AG10803 (cell line): ENCODE measurements at regions not wholly inside any gene's neighbourhood (a gene's known extent, or its start where the extent isn't known, plus 50 kb on each side); places are given as distances from the start of the nearest gene placed in this dataset.

Experiments used
- DNase-seq: peaks from one replicate; pipeline ENCODE4 v3.0.0; 2010; ENCODE audit warnings: low read depth
- H3K4me3 ChIP-seq: 2 replicates; pipeline ENCODE4 v1.5.1; 2011; ENCODE audit warnings: mild to moderate bottlenecking, low read length, control low read depth
- TF ChIP-seq, protein P1 (sequence below): conservative IDR thresholded peaks from 2 replicates; pipeline ENCODE4 v1.5.1; 2011; ENCODE audit warnings: mild to moderate bottlenecking, low read length, control low read depth, inconsistent platforms

DNA sequence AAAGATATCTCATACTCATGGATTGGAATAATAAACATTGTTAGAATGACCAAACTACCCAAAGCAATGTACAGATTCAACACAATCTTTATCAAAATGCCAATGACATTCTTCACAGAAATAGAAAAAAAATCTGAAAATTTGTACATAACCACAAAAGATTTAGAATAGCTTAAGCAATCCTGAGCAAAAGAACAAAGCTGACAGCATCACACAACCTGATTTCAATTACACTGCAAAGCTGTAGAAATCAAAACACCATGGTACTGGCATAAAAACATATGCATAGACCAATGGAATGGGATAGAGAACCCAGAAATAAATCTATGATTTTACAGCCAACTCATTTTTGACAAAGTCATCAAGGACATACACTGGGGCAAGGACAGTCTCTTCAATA is 130.0 kb upstream of the TMEM72 start:
- DNase-seq, result peak; percentile 39
- TF ChIP-seq, protein P1, sequence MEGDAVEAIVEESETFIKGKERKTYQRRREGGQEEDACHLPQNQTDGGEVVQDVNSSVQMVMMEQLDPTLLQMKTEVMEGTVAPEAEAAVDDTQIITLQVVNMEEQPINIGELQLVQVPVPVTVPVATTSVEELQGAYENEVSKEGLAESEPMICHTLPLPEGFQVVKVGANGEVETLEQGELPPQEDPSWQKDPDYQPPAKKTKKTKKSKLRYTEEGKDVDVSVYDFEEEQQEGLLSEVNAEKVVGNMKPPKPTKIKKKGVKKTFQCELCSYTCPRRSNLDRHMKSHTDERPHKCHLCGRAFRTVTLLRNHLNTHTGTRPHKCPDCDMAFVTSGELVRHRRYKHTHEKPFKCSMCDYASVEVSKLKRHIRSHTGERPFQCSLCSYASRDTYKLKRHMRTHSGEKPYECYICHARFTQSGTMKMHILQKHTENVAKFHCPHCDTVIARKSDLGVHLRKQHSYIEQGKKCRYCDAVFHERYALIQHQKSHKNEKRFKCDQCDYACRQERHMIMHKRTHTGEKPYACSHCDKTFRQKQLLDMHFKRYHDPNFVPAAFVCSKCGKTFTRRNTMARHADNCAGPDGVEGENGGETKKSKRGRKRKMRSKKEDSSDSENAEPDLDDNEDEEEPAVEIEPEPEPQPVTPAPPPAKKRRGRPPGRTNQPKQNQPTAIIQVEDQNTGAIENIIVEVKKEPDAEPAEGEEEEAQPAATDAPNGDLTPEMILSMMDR, result no peak
- H3K4me3 ChIP-seq, result no peak overlapping the region

DNA sequence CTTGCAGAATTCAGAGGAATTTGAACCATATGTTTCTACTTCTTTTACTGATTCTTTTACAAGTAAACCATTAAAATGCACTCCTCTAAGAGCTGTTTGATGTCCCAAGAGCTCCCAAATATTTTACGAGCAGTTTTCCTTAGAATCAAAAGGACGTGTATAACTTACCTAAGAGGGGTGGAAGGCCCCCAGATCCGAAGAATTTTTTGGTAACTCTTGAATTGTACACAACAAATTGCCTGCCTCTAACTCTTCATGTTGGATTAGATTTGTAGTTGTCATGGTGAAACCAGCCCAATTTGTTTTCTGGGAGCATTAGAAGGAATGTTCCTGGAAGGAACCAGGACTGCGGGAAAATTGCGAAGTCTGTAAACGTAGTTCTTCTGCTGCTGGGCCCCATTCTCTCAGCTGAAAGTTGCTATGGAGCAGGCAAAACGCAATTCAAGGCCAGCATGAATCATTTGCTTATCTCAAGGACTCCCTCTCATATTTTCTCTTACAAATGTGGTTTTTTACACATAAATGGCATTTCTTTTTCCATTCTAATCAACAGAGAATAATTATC is 124.8 kb upstream of the TMEM72 start:
- H3K4me3 ChIP-seq, result no peak overlapping the region
- TF ChIP-seq, protein P1, result no peak
- DNase-seq, result peak; percentile 76

DNA sequence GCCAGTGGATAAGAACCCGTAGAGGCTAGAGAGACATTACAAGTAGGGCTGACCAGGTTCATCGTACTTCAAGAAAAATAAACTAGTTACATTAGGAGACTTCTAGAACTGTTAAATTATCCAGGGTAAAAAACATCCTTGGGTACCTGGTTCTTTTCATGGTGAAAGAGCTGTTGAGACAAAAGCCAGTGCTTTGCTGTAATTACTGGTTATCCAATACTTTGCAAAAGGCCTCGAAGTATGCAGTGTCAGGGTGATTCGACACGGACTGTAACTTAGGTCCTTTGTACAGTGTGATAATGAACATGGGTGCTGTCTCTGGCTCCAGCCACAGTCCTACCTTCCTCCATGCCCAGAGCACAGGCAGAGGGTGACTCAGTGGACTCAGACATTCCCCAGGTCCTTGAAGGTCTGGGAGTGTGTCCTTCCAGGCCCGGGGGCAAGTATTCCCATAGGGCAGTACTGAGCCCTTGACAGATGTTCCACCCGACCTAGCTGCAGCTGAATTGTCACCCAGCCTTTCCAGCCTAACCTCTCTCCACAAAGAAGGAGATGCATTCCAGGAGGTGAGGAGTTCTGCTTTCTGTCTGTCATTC is 123.6 kb upstream of the TMEM72 start:
- H3K4me3 ChIP-seq, result no peak overlapping the region
- no peak for DNase-seq
- TF ChIP-seq, protein P1, result no peak

DNA sequence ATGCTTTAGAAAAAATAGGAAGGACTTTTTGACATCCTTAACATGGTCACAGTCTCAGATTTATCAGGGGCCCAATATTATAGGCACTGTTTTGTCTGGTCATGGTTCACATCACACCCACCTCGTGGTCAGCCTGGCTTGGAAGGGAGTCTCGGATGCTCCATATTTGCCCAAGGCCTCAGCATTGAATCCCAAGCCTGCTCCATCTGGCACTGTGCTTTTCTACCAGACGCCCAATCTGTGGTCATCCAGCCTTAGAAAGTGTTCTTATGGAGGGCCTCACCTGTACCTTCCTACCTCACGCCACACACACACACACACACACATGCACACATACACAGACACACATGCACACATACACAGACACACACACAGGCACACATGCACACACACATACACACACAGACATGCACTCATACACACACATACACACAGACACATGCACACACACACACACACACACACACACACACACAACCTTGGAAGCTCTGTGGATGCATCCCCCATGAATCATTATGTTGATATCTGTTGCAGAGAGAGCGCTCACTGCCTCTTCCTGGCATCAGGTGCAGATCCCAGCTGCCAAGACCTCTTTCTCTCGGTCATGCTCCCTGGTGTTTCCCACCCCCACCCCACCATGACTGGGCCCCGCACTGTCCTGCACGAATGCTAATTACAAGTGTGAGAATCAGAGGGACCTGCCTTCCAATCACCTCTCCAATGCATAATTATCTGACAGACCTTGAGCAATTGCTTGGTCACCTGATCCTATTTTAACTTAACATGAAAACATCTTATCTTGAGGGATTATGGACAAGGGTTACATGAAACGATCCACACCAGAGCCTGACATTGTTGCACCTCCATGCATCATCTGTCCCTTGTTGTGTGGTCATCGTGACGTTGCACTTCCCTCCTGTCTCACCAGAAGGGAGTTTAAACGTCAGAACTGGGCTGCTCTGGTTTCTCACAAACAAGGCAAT is 122.7 kb upstream of the TMEM72 start:
- TF ChIP-seq, protein P1, result no peak
- no peak overlapping the region for H3K4me3 ChIP-seq
- no peak for DNase-seq

DNA sequence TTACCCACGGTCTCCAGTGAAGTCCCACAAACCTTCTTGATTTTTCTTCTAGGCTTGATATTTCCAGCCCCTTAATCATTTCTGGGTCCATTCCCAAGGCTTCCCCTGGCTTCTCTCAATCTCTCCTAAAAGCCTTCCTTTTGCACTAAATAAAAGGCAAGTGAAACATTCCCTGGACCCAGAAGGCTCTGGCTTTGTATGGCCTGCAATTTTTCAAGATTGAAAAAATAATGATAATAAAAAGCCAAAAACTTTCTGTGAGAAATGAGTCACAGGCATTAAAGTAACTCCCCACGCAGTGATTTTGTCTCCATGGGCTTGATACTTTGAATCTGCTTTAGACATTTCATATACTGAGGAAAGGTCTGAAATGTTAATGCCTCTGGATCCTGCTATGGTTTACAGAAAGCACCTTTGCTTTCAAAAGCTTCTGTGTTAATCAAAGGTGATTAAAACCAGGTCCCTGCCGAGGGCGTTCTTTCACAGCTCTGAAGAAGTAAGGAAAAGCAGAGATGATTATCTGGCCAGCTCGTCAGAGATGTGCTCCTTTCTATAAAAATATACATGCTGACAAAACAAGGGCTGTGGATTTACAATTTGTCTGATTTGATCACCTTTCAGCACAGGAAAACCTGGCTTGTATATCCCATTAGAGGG is 118.9 kb upstream of the TMEM72 start:
- H3K4me3 ChIP-seq, result no peak overlapping the region
- DNase-seq, result no peak
- TF ChIP-seq, protein P1, result no peak

DNA sequence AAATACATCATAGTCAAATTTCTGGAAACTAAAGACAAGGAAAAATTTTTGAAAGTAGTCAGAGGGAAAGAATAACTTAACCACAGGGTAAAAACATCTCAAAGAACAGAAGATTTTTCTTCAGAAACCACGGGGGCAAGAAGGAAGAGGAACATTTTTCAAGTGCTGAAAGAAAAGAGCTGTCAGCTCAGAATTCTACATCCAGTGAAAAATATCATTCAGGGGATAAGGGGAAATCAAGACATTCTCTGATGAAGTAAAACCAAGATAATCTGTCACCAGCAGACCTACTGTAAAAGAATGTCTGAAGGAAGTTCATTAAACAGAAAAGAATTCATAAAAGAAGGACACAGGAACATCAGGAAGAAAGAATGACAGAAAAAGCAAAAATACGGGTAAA is 111.2 kb upstream of the TMEM72 start:
- H3K4me3 ChIP-seq, result no peak overlapping the region
- no peak for DNase-seq
- TF ChIP-seq, protein P1, result no peak
